Activated CD4-positive, alpha-beta memory T cell treated with anti-CD3 and anti-CD28 coated beads for 36 hours (primary cell): ENCODE measurements at regions not wholly inside any gene's neighbourhood (a gene's known extent, or its start where the extent isn't known, plus 50 kb on each side); places are given as distances from the start of the nearest gene placed in this dataset.

Experiments
- CTCF ChIA-PET: fragments of 350-600 bp; sonication (Branson Sonifier 250); formaldehyde crosslinking; loops from one replicate; lab custom pipeline; 2021; ENCODE audit warnings: antibody characterized with exemption, inconsistent platforms; lab: Charles Lee
- POLR2A ChIA-PET: fragments of 350-600 bp; sonication (Branson Sonifier 250); formaldehyde crosslinking; loops from one replicate; lab custom pipeline; 2021; ENCODE audit warnings: antibody characterized with exemption; lab: Charles Lee
- DNase-seq: peaks from one replicate; pipeline ENCODE4 v3.0.0-alpha.2; 2020
- H3K27ac Mint-ChIP-seq: one replicate; pipeline ENCODE4 v1.8.0; 2021; ENCODE audit warnings: mixed read lengths
- H3K27me3 Mint-ChIP-seq: one replicate; pipeline ENCODE4 v1.8.0; 2021; ENCODE audit warnings: mixed read lengths
- H3K36me3 Mint-ChIP-seq: one replicate; pipeline ENCODE4 v1.8.0; 2021; ENCODE audit warnings: mixed read lengths
- H3K4me1 Mint-ChIP-seq: one replicate; pipeline ENCODE4 v1.8.0; 2021; ENCODE audit warnings: low read depth, mixed read lengths
- H3K4me3 Mint-ChIP-seq: one replicate; pipeline ENCODE4 v1.8.0; 2021; ENCODE audit warnings: mild to moderate bottlenecking, mixed read lengths
- H3K9me3 Mint-ChIP-seq: one replicate; pipeline ENCODE4 v1.8.0; 2021; ENCODE audit warnings: mixed read lengths
- intact Hi-C: fragments of 100-400 bp; cut with micrococcal nuclease; formaldehyde crosslinking; loops from one replicate; pipeline ENCODE4 v1.15.1; 2023

- Mint-ChIP-seq H3K4me3 (no peak overlapping the region), H3K27me3 (no peaks in the 10 kb centered on the region), H3K36me3 (no peaks in the 10 kb centered on the region), H3K4me1 (no peaks in the 10 kb centered on the region), H3K9me3 (no peaks in the 10 kb centered on the region), H3K27ac (no peak overlapping the region)
- CTCF ChIA-PET: no interaction called here
- POLR2A ChIA-PET: no interaction called here
- DNase-seq: no peak
- intact Hi-C loops: no loop called here
Measured at GRCh38 chr5:5978501-5979376, 399.6 kb downstream of the MED10 start.

- CTCF ChIA-PET: no interaction called here
- H3K4me1 Mint-ChIP-seq: no peaks in the 10 kb centered on the region
- no peak overlapping the region for H3K4me3 Mint-ChIP-seq
Measured at GRCh38 chr5:5971203-5971602, 407.1 kb downstream of the MED10 start.

GRCh38 chr5:5969942-5970483 lies 408.3 kb downstream of the MED10 start:
- POLR2A ChIA-PET: no interaction called here

More at GRCh38 chr5:5971203-5971602, 407.1 kb downstream of the MED10 start:
- POLR2A ChIA-PET: no interaction called here
- no peak for DNase-seq
- Mint-ChIP-seq H3K36me3 (no peaks in the 10 kb centered on the region), H3K27me3 (peaks cover 3% of the 10 kb centered on the region), H3K9me3 (no peaks in the 10 kb centered on the region), H3K27ac (no peak overlapping the region)
- intact Hi-C loops: no loop called here

GRCh38 chr5:5968981-5969380 lies 409.4 kb downstream of the MED10 start:
- peaks cover 4% of the 10 kb centered on the region for H3K27me3 Mint-ChIP-seq
- intact Hi-C loops: no loop called here
- no peak overlapping the region for H3K4me3 Mint-ChIP-seq
- peaks cover 9% of the 10 kb centered on the region for H3K9me3 Mint-ChIP-seq
- ChIA-PET POLR2A (no interaction called here), CTCF (interaction anchor here (0.5 kb wide), 1 partner anchor 401 kb away, joined by 3 read pairs; no protein-coding TSS in a partner anchor)
- no peaks in the 10 kb centered on the region for H3K36me3 Mint-ChIP-seq
- DNase-seq: no peak
- no peaks in the 10 kb centered on the region for H3K4me1 Mint-ChIP-seq
- H3K27ac Mint-ChIP-seq: no peak overlapping the region

More at GRCh38 chr5:5969942-5970483, 408.3 kb downstream of the MED10 start:
- Mint-ChIP-seq H3K27me3 (peaks cover 3% of the 10 kb centered on the region), H3K9me3 (peaks cover under 1% of the 10 kb centered on the region), H3K36me3 (no peaks in the 10 kb centered on the region), H3K4me1 (no peaks in the 10 kb centered on the region), H3K4me3 (no peak overlapping the region), H3K27ac (no peak overlapping the region)
- DNase-seq: no peak
- CTCF ChIA-PET: no interaction called here
- intact Hi-C loops: no loop called here

GRCh38 chr5:5967944-5968343 lies 410.4 kb downstream of the MED10 start:
- POLR2A ChIA-PET: no interaction called here
- H3K4me1 Mint-ChIP-seq: no peaks in the 10 kb centered on the region
- CTCF ChIA-PET: no interaction called here
- DNase-seq: no peak
- H3K36me3 Mint-ChIP-seq: no peaks in the 10 kb centered on the region
- intact Hi-C loops: no loop called here
- H3K4me3 Mint-ChIP-seq: no peak overlapping the region
- peaks cover 9% of the 10 kb centered on the region for H3K9me3 Mint-ChIP-seq
- peaks cover 4% of the 10 kb centered on the region for H3K27me3 Mint-ChIP-seq
- no peak overlapping the region for H3K27ac Mint-ChIP-seq

- Mint-ChIP-seq H3K4me3 (no peak overlapping the region), H3K36me3 (no peaks in the 10 kb centered on the region), H3K4me1 (no peaks in the 10 kb centered on the region), H3K9me3 (peaks cover 9% of the 10 kb centered on the region), H3K27me3 (peaks cover 4% of the 10 kb centered on the region), H3K27ac (no peak overlapping the region)
- CTCF ChIA-PET: no interaction called here
- intact Hi-C loops: no loop called here
- no peak for DNase-seq
- POLR2A ChIA-PET: no interaction called here
Measured at GRCh38 chr5:5967373-5967772, 411.0 kb downstream of the MED10 start.

GRCh38 chr5:5965132-5965531 lies 413.2 kb downstream of the MED10 start:
- POLR2A ChIA-PET: no interaction called here
- intact Hi-C loops: no loop called here
- CTCF ChIA-PET: no interaction called here
- H3K36me3 Mint-ChIP-seq: no peaks in the 10 kb centered on the region
- no peak overlapping the region for H3K4me3 Mint-ChIP-seq
- H3K27me3 Mint-ChIP-seq: peaks cover 2% of the 10 kb centered on the region
- DNase-seq: no peak
- no peaks in the 10 kb centered on the region for H3K4me1 Mint-ChIP-seq
- H3K27ac Mint-ChIP-seq: no peak overlapping the region
- H3K9me3 Mint-ChIP-seq: peaks cover 9% of the 10 kb centered on the region

GRCh38 chr5:5964347-5964746 lies 414.0 kb downstream of the MED10 start:
- CTCF ChIA-PET: no interaction called here
- DNase-seq: no peak
- H3K9me3 Mint-ChIP-seq: peaks cover 9% of the 10 kb centered on the region
- intact Hi-C loops: no loop called here
- H3K36me3 Mint-ChIP-seq: no peaks in the 10 kb centered on the region
- POLR2A ChIA-PET: no interaction called here
- no peaks in the 10 kb centered on the region for H3K4me1 Mint-ChIP-seq
- H3K4me3 Mint-ChIP-seq: no peak overlapping the region
- H3K27me3 Mint-ChIP-seq: peaks cover 2% of the 10 kb centered on the region
- H3K27ac Mint-ChIP-seq: no peak overlapping the region

GRCh38 chr5:5957737-5958136 lies 420.6 kb downstream of the MED10 start:
- POLR2A ChIA-PET: no interaction called here

GRCh38 chr5:5954275-5954598 lies 424.1 kb downstream of the MED10 start:
- ChIA-PET CTCF (no interaction called here), POLR2A (no interaction called here)
- Mint-ChIP-seq H3K4me1 (no peaks in the 10 kb centered on the region), H3K27ac (no peak overlapping the region), H3K27me3 (peaks cover 18% of the 10 kb centered on the region), H3K36me3 (no peaks in the 10 kb centered on the region), H3K4me3 (no peak overlapping the region), H3K9me3 (no peaks in the 10 kb centered on the region)
- intact Hi-C loops: no loop called here
- DNase-seq: no peak

More at GRCh38 chr5:5957737-5958136, 420.6 kb downstream of the MED10 start:
- Mint-ChIP-seq H3K27me3 (peaks cover 18% of the 10 kb centered on the region), H3K36me3 (no peaks in the 10 kb centered on the region), H3K4me3 (no peak overlapping the region), H3K4me1 (no peaks in the 10 kb centered on the region), H3K27ac (no peak overlapping the region), H3K9me3 (no peaks in the 10 kb centered on the region)
- DNase-seq: no peak
- CTCF ChIA-PET: no interaction called here
- intact Hi-C loops: no loop called here

GRCh38 chr5:5953584-5954274 lies 424.6 kb downstream of the MED10 start:
- intact Hi-C loops: no loop called here
- peaks cover 18% of the 10 kb centered on the region for H3K27me3 Mint-ChIP-seq
- POLR2A ChIA-PET: no interaction called here
- no peak for DNase-seq
- H3K4me1 Mint-ChIP-seq: no peaks in the 10 kb centered on the region
- no peak overlapping the region for H3K27ac Mint-ChIP-seq
- no peaks in the 10 kb centered on the region for H3K9me3 Mint-ChIP-seq
- CTCF ChIA-PET: no interaction called here
- no peak overlapping the region for H3K4me3 Mint-ChIP-seq
- no peaks in the 10 kb centered on the region for H3K36me3 Mint-ChIP-seq

- CTCF ChIA-PET: no interaction called here
- no peak overlapping the region for H3K27ac Mint-ChIP-seq
- POLR2A ChIA-PET: no interaction called here
- H3K4me1 Mint-ChIP-seq: no peaks in the 10 kb centered on the region
- peaks cover 15% of the 10 kb centered on the region for H3K27me3 Mint-ChIP-seq
- intact Hi-C loops: no loop called here
- H3K36me3 Mint-ChIP-seq: no peaks in the 10 kb centered on the region
- peaks cover 3% of the 10 kb centered on the region for H3K9me3 Mint-ChIP-seq
- no peak for DNase-seq
- H3K4me3 Mint-ChIP-seq: no peak overlapping the region
Measured at GRCh38 chr5:5951953-5952352, 426.4 kb downstream of the MED10 start.
